GM18519 (cell line): ENCODE measurements at regions not wholly inside any gene's neighbourhood (a gene's known extent, or its start where the extent isn't known, plus 50 kb on each side); places are given as distances from the start of the nearest gene placed in this dataset.
"Not testable (repeated sequence)": the region's sequence is repeated elsewhere in the genome, so short reads cannot be mapped to it uniquely, and the experiment has no call there.

Source experiments
- ATAC-seq: cut with Tn5 transposase; IDR thresholded peaks from one replicate; pipeline ENCODE4 v1.9.1; 2021; ENCODE audit warnings: mild to moderate bottlenecking, moderate library complexity; ENCODE audit not compliant: unreplicated experiment, low FRiP score

GRCh38 chr2:64931246-64932115, 57.7 kb upstream of the SLC1A4 start:
- no peak for ATAC-seq

GRCh38 chr2:64932116-64932370, 57.2 kb upstream of the SLC1A4 start:
- ATAC-seq: no peak

- ATAC-seq: peak; percentile 80
Measured at GRCh38 chr2:64932371-64933216, 56.6 kb upstream of the SLC1A4 start.

GRCh38 chr2:64934530-64934929, 54.7 kb upstream of the SLC1A4 start:
- no peak for ATAC-seq

GRCh38 chr2:64936809-64937208, 52.4 kb upstream of the SLC1A4 start:
- no peak for ATAC-seq

- not testable (repeated sequence) for ATAC-seq
Measured at GRCh38 chr2:64937314-64937686, 51.9 kb upstream of the SLC1A4 start.

- no peak for ATAC-seq
Measured at GRCh38 chr2:64937687-64938491, 51.3 kb upstream of the SLC1A4 start.

- no peak for ATAC-seq
Measured at GRCh38 chr2:64938607-64939285, 50.5 kb upstream of the SLC1A4 start.

- ATAC-seq: peak; percentile 33
Measured at GRCh38 chr2:64939332-64939917, 49.8 kb upstream of the SLC1A4 start.
